Subcutaneous abdominal adipose tissue (tissue), 5 donors: ENCODE measurements at regions not wholly inside any gene's neighbourhood (a gene's known extent, or its start where the extent isn't known, plus 50 kb on each side); places are given as distances from the start of the nearest gene placed in this dataset.

Source experiments
- H3K27ac ChIP-seq: one replicate; pipeline ENCODE4 v1.7.0; 2013; ENCODE audit warnings: low read depth, mild to moderate bottlenecking, inconsistent platforms, low read length, moderate library complexity
- H3K27me3 ChIP-seq, 5 donors: one replicate each; pipeline ENCODE4 v1.7.0; 2013; ENCODE audit warnings: low read length in 5 of 5, inconsistent platforms in 1 of 5; ENCODE audit not compliant: control insufficient read depth in 5 of 5, insufficient read depth in 4 of 5
- H3K36me3 ChIP-seq, 5 donors: one replicate each; pipeline ENCODE4 v1.7.0; 2013; ENCODE audit warnings: low read length in 5 of 5; ENCODE audit not compliant: control insufficient read depth in 5 of 5, insufficient read depth in 5 of 5
- H3K4me1 ChIP-seq, 5 donors: one replicate each; pipeline ENCODE4 v1.7.0; 2013; ENCODE audit warnings: low read length in 5 of 5, mild to moderate bottlenecking in 3 of 5, moderate library complexity in 1 of 5; ENCODE audit not compliant: control insufficient read depth in 5 of 5, insufficient read depth in 5 of 5
- H3K4me3 ChIP-seq, 5 donors: one replicate each; pipeline ENCODE4 v1.7.0; 2013; ENCODE audit warnings: low read length in 5 of 5, low read depth in 1 of 5
- H3K9ac ChIP-seq, 5 donors: one replicate each; pipeline ENCODE4 v1.7.0; 2013; ENCODE audit warnings: low read length in 5 of 5, mild to moderate bottlenecking in 4 of 5, moderate library complexity in 3 of 5
- H3K9me3 ChIP-seq, 5 donors: one replicate each; pipeline ENCODE4 v1.7.0; 2013; ENCODE audit warnings: low read length in 5 of 5; ENCODE audit not compliant: control insufficient read depth in 5 of 5
- donor health status: healthy.
- donor health status: healthy.
- donor health status: healthy.
- donor health status: healthy.
- donor health status: healthy.

DNA sequence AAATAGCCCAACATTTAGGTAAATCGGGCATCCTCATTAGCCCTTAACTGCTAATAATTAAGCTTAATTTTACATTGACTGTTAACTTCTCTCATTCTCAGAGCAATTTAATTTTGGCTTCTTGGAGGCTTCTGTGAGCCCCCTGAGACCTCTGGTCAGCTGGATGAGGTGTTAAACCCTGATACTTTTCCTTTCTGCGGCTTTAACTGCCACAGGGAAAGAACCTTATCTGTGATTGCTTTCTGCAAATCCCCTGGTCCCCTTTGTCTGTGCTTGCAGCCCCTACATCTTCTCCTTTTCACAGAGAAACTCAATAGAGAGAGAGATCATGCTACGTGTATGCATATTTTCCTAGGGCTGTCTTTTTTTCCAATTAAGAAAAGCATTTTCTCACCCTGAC lies 184.5 kb upstream of the CSF3R start:
- no peak overlapping the region for H3K27ac ChIP-seq
- H3K9me3 ChIP-seq, result no peaks in the 10 kb centered on the region
- no peak overlapping the region for H3K9ac ChIP-seq
- no peaks in the 10 kb centered on the region for H3K36me3 ChIP-seq
- H3K4me3 ChIP-seq, result no peak overlapping the region
- H3K27me3 ChIP-seq, result peaks cover 13 to 44% (median 21%) of the 10 kb centered on the region in 5 donors
- H3K4me1 ChIP-seq, result no peaks in the 10 kb centered on the region

GRCh38 chr1:36665478-36666080 lies 182.9 kb upstream of the CSF3R start:
- Histone ChIP-seq H3K9ac (no peak overlapping the region), H3K4me3 (no peak overlapping the region), H3K4me1 (no peaks in the 10 kb centered on the region), H3K27me3 (peaks cover 10 to 28% (median 14%) of the 10 kb centered on the region in 5 donors), H3K9me3 (no peaks in the 10 kb centered on the region), H3K36me3 (no peaks in the 10 kb centered on the region), H3K27ac (no peak overlapping the region)

- H3K4me3 ChIP-seq, result no peak overlapping the region
- no peak overlapping the region for H3K9ac ChIP-seq
- no peaks in the 10 kb centered on the region for H3K36me3 ChIP-seq
- peaks cover 10 to 22% (median 12%) of the 10 kb centered on the region in 5 donors for H3K27me3 ChIP-seq
- H3K9me3 ChIP-seq, result no peaks in the 10 kb centered on the region
- no peak overlapping the region for H3K27ac ChIP-seq
- H3K4me1 ChIP-seq, result no peaks in the 10 kb centered on the region
Measured at GRCh38 chr1:36664571-36665287, 182.0 kb upstream of the CSF3R start.

DNA sequence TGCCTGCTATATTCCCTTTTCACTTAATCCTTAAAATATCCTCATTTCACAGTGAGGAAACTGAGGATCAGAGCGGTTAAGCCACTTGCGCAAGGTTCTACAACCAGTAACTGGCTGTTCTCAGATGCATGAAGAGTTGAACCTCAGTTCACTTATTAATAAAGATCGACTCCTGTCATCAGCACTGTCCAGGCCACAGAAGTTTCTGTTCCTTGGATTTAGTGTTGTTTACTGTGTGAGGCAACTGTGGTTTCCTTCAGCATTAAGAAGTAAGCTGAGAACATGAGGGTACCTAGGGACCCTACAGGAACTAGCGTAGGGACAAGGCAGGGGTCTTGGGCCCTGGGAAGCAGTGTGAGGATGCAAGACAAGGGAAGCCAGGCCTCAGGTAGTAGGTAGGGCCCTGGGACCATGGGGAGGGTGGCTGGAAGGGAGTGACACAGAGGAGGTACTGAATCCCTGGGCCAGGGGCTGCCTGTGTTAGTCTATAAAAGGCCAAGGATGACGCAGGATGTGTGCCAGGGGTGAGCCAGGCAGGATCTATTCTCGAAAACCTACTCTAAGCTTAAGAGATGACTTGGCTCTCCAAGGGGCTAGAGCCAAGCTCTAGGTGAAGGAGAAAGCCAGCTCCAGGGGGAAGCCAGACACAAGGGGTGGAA lies 181.2 kb upstream of the CSF3R start:
- H3K36me3 ChIP-seq, result no peaks in the 10 kb centered on the region
- H3K9me3 ChIP-seq, result no peaks in the 10 kb centered on the region
- H3K4me1 ChIP-seq, result no peaks in the 10 kb centered on the region
- no peak overlapping the region for H3K4me3 ChIP-seq
- no peak overlapping the region for H3K27ac ChIP-seq
- peaks cover 2 to 18% (median 11%) of the 10 kb centered on the region in 5 donors for H3K27me3 ChIP-seq
- H3K9ac ChIP-seq, result no peak overlapping the region

DNA sequence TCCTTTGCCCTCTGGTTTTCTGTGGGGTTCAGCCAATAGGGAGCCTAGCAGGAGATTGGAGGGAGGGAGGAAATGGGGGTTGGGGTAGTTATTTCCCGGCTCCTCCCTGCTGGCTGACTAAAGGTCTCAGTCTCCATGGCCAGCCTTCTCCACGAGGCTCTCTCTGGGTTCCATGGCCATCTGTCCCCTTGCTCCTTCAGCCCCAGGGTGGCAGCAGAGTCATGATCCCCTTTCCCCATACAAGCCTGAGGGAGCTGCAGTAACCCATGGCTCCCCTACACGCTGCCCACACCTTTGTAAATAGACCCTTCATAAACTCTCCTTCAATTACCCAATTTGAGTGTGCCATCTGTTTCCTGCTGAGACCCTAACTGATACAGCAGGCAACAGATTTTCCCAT lies 176.1 kb upstream of the CSF3R start:
- Histone ChIP-seq H3K4me1 (no peaks in the 10 kb centered on the region), H3K27me3 (peaks cover 0 to 21% (median 14%) of the 10 kb centered on the region in 5 donors), H3K9me3 (no peaks in the 10 kb centered on the region), H3K36me3 (no peaks in the 10 kb centered on the region), H3K27ac (no peak overlapping the region), H3K4me3 (no peak overlapping the region), H3K9ac (no peak overlapping the region)

GRCh38 chr1:36657826-36658225 lies 175.1 kb upstream of the CSF3R start:
- Histone ChIP-seq H3K36me3 (no peaks in the 10 kb centered on the region), H3K9me3 (no peaks in the 10 kb centered on the region), H3K9ac (no peak overlapping the region), H3K4me1 (no peaks in the 10 kb centered on the region), H3K27me3 (peaks cover 0 to 21% (median 15%) of the 10 kb centered on the region in 5 donors), H3K4me3 (no peak overlapping the region), H3K27ac (no peak overlapping the region)

GRCh38 chr1:36656838-36657237 lies 174.1 kb upstream of the CSF3R start:
- H3K36me3 ChIP-seq, result no peaks in the 10 kb centered on the region
- H3K27ac ChIP-seq, result no peak overlapping the region
- no peak overlapping the region for H3K4me3 ChIP-seq
- no peaks in the 10 kb centered on the region for H3K4me1 ChIP-seq
- H3K27me3 ChIP-seq, result peaks cover 0 to 23% (median 15%) of the 10 kb centered on the region in 5 donors
- H3K9ac ChIP-seq, result no peak overlapping the region
- H3K9me3 ChIP-seq, result no peaks in the 10 kb centered on the region

- Histone ChIP-seq H3K36me3 (no peaks in the 10 kb centered on the region), H3K9me3 (no peaks in the 10 kb centered on the region), H3K9ac (no peak overlapping the region), H3K27ac (no peak overlapping the region), H3K27me3 (peaks cover 0 to 29% (median 20%) of the 10 kb centered on the region in 5 donors), H3K4me3 (no peak overlapping the region), H3K4me1 (no peaks in the 10 kb centered on the region)
Measured at GRCh38 chr1:36656271-36656670, 173.6 kb upstream of the CSF3R start.

GRCh38 chr1:36654586-36654985 lies 171.9 kb upstream of the CSF3R start:
- Histone ChIP-seq H3K4me1 (no peaks in the 10 kb centered on the region), H3K27me3 (peaks cover 0 to 32% (median 22%) of the 10 kb centered on the region in 5 donors), H3K9ac (no peak overlapping the region), H3K27ac (no peak overlapping the region), H3K4me3 (no peak overlapping the region), H3K36me3 (no peaks in the 10 kb centered on the region), H3K9me3 (no peaks in the 10 kb centered on the region)

- Histone ChIP-seq H3K4me1 (no peaks in the 10 kb centered on the region), H3K9me3 (no peaks in the 10 kb centered on the region), H3K27ac (no peak overlapping the region), H3K9ac (no peak overlapping the region), H3K36me3 (no peaks in the 10 kb centered on the region), H3K27me3 (peaks cover 0 to 31% (median 21%) of the 10 kb centered on the region in 5 donors), H3K4me3 (no peak overlapping the region)
Measured at GRCh38 chr1:36653850-36654249, 171.1 kb upstream of the CSF3R start.
